GM12864 (cell line): ENCODE measurements at regions not wholly inside any gene's neighbourhood (a gene's known extent, or its start where the extent isn't known, plus 50 kb on each side); places are given as distances from the start of the nearest gene placed in this dataset.
"Not testable (repeated sequence)": the region's sequence is repeated elsewhere in the genome, so short reads cannot be mapped to it uniquely, and the experiment has no call there.

Experiments
- DNase-seq: peaks from one replicate; pipeline ENCODE4 v3.0.0-alpha.2; 2011; ENCODE audit warnings: low read depth
- H3K4me3 ChIP-seq: 2 replicates; pipeline ENCODE4 v1.5.1; 2011; ENCODE audit warnings: mild to moderate bottlenecking, low read depth, low read length, control low read depth
- CTCF ChIP-seq: IDR thresholded peaks from 2 replicates; pipeline ENCODE4 v1.5.1; 2011; ENCODE audit warnings: low read depth, mild to moderate bottlenecking, moderate library complexity, low read length, control low read depth, inconsistent platforms; ENCODE audit errors: missing control alignments

DNA sequence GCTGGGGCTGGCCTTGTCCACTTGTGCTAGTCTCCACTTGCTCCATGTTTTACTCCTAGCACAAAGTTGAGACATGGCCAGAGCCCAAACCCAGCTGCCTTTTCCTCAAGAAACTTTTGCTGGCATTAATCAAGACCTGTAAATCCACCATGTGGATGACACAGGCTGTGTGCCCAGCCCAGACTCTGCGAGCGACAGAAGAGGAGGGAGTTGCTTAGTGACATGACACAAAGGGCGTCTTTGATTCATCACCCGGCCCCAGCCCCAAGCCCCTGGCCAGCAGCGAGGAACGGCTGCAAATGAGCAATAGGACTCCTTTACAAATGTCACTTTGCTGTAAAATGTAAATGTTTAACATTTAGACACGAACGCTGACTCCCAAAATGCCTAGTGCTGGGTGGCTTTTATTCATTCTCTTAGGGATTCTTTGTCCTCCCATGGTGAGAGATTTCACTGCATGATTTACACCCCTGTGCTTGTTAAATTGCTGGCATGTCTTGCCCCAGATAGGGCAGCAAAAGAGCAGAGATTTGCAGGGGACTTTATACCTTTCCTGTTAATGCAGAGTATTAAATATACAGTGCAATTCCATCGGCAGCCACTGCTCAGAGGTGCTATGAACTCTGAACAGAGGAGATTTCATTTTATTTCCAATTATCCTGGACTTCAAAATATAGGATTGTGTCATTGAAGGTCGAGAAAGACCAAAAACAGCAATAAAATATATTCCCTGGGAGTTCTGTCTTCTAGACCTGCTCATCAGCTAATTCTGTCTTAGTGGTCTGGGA lies 263.6 kb upstream of the NCAM1 start:
- no peak for DNase-seq
- H3K4me3 ChIP-seq = no peak overlapping the region
- TF ChIP-seq CTCF = no peak

DNA sequence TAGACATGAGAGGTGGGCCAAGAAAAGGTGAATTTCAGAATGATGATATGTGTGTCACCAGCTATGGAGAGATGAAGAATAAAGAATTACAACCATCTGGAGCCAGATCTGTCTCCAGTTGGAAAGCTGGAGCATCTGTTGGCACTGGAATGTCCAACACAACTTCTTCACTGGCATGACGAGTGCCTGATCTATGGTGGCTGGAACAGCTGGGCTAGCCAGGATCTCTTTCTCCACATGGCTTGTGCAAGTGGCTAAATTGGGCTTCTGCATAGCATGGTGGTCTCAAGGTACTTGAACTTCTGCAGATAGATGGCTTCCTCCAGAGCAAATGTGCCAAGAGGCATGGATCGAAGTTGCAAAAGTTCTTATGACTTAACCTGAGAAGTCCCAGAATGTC lies 256.1 kb upstream of the NCAM1 start:
- no peak for TF ChIP-seq CTCF
- no peak overlapping the region for H3K4me3 ChIP-seq
- no peak for DNase-seq

DNA sequence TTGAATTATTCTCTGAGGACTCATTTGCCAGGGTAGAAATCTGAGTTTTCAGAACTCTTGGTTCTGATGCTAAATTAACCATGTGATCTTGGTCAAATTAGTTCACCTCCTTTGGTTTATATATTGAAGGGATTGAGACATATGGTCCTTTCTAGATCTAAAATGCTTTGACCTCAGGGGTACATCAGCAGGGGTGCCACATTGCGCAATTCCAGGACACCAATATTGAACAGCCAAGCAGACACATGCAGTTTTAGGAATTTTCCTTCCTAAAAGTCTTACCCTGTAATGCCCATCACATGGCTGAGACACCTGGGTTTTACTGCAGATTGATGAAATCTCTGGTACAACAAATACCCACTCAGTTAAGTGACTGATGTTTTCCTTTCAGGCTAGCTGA lies 254.4 kb upstream of the NCAM1 start:
- H3K4me3 ChIP-seq = no peak overlapping the region
- no peak for DNase-seq
- TF ChIP-seq CTCF = no peak

DNA sequence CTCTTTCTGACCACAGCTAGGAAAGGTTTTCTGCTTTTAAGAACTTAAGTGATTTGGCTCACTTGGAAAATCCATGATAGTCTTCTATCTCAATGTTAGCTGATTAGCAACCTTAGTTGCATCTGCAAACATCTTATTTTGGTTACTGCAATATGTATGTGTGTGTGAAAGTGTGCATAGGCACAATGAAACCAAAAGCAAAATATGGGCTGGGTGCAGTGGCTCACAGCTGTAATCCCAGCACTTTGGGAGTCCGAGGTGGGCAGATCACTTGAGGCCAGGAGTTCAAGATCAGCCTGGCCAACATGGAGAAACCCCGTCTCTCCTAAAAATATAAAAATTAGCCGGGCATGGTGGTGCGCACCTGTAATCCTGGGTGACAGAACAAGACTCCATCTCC lies 246.9 kb upstream of the NCAM1 start:
- not testable (repeated sequence) for DNase-seq, H3K4me3 ChIP-seq

GRCh38 chr11:112715056-112715455 lies 246.2 kb upstream of the NCAM1 start:
- no peak for TF ChIP-seq CTCF
- DNase-seq = no peak
- H3K4me3 ChIP-seq = no peak overlapping the region

- TF ChIP-seq CTCF = no peak
- H3K4me3 ChIP-seq = no peak overlapping the region
- DNase-seq = no peak
These were observed 242.7 kb upstream of the NCAM1 start for GRCh38 chr11:112718483-112718882.

DNA sequence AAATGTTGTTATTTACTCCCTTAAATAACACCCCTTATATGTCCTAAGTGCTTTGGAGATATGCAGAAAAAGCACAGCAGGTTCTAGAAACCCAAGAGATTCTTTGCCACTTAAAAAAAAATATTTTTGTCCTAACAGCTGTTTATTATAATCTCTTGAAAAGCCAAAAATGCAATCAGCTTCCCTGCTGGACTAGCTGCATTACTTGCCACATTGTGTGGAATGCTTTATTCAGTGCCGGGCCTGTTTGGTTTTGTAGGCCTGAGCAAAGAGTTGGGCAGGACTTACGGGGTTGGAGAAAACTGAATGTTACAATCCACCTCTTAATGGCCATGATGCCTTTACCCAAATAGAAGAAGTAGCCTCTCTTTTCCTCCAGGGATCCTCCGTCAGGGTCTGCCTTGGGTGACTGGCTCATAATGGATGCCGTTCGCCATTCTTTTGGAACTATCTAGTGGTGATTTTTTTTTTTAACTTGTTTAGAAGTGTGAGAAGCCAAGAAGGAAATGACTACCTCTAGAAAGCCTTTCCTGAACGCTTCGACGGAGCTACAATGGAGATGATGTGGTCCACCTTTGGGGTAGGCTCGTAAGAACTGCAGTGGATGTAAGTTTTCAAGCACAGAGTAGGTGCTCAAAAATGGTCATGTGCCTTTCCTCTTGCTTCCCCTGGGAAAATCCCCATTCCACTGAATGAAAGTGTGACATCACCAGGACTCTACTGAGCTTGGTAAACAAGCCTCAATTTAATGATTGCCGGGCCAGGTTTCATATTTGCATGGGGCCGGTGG lies 241.3 kb upstream of the NCAM1 start:
- TF ChIP-seq CTCF = no peak
- no peak overlapping the region for H3K4me3 ChIP-seq
- no peak for DNase-seq
